HCT116 (cell line): ENCODE measurements at regions not wholly inside any gene's neighbourhood (a gene's known extent, or its start where the extent isn't known, plus 50 kb on each side); places are given as distances from the start of the nearest gene placed in this dataset.

Experiments
- CTCF ChIP-seq, 3 experiments: fragments of 200-600 bp in 1 of 3; sonication (generic) in 1 of 3; IDR thresholded peaks in 2 of 3; conservative IDR thresholded peaks in 1 of 3; 2 replicates each; pipeline ENCODE4 v1.5.1; 2012 to 2017; ENCODE audit warnings: low read depth in 2 of 3, low read length in 2 of 3, antibody characterized with exemption in 1 of 3, borderline replicate concordance in 1 of 3, control low read depth in 1 of 3, mild to moderate bottlenecking in 1 of 3, mixed read lengths in 1 of 3, mixed run types in 1 of 3, moderate library complexity in 1 of 3; ENCODE audit not compliant: insufficient read depth in 1 of 3
- EGR1 ChIP-seq: IDR thresholded peaks from 2 replicates; pipeline ENCODE4 v1.6.1; 2012; ENCODE audit warnings: low read depth
- EZH2 ChIP-seq: fragments of 200-600 bp; sonication (generic); IDR thresholded peaks from 2 replicates; pipeline ENCODE4 v1.6.1; 2017; ENCODE audit warnings: antibody characterized with exemption, mixed run types
- EZH2phosphoT487 ChIP-seq: fragments of 200-600 bp; IDR thresholded peaks from 2 replicates; pipeline ENCODE4 v1.6.1; 2018; ENCODE audit warnings: antibody characterized with exemption, borderline replicate concordance
- FOSL1 ChIP-seq: IDR thresholded peaks from 2 replicates; pipeline ENCODE4 v1.6.1; 2012; ENCODE audit warnings: low read depth
- POLR2A ChIP-seq: IDR thresholded peaks from 2 replicates; pipeline ENCODE4 v1.7.0; 2011; ENCODE audit warnings: borderline replicate concordance; ENCODE audit not compliant: insufficient read depth, insufficient read length; ENCODE audit errors: extremely low read depth
- POLR2AphosphoS5 ChIP-seq: IDR thresholded peaks from 2 replicates; pipeline ENCODE4 v1.6.1; 2011; ENCODE audit warnings: mild to moderate bottlenecking, low read depth, low read length, moderate library complexity
- RAD21 ChIP-seq: IDR thresholded peaks from 2 replicates; pipeline ENCODE4 v1.6.1; 2012; ENCODE audit warnings: low read depth, mild to moderate bottlenecking
- REST ChIP-seq: IDR thresholded peaks from 2 replicates; pipeline ENCODE4 v1.6.1; 2012; ENCODE audit warnings: low read depth
- SIN3A ChIP-seq: IDR thresholded peaks from 2 replicates; pipeline ENCODE4 v1.6.1; 2012; ENCODE audit warnings: low read depth
- ZNF274 ChIP-seq: fragments of 200-500 bp; sonication (Bioruptor generic); IDR thresholded peaks from 2 replicates; pipeline ENCODE4 v1.6.1; 2014; ENCODE audit warnings: mild to moderate bottlenecking, low read depth, low read length, inconsistent platforms

- TF ChIP-seq EGR1 (no peak), CTCF (IDR thresholded peaks at IDR 0.05 in 2 of 3, conservative IDR thresholded peaks at IDR 0.05 in 1 of 3; ENCODE audit: borderline replicate concordance in 1 of 3, insufficient read depth in 1 of 3, low read depth in 2 of 3, low read length in 2 of 3) (no peak), FOSL1 (no peak), POLR2A (no peak), SIN3A (no peak), POLR2AphosphoS5 (no peak), ZNF274 (no peak), REST (no peak), EZH2phosphoT487 (no peak), RAD21 (no peak), EZH2 (no peak)
Measured at GRCh38 chr4:128364565-128364964, 77.0 kb upstream of the PGRMC2 start.
